Ishikawa (cell line): ENCODE measurements at regions not wholly inside any gene's neighbourhood (a gene's known extent, or its start where the extent isn't known, plus 50 kb on each side); places are given as distances from the start of the nearest gene placed in this dataset.

Experiments
- CEBPB ChIP-seq: IDR thresholded peaks from 2 replicates; pipeline ENCODE4 v1.6.1; 2012
- EGR1 ChIP-seq: IDR thresholded peaks from 2 replicates; pipeline ENCODE4 v1.6.1; 2012
- EP300 ChIP-seq: IDR thresholded peaks from 2 replicates; pipeline ENCODE4 v1.6.1; 2012; ENCODE audit warnings: borderline replicate concordance
- FOXM1 ChIP-seq: IDR thresholded peaks from 2 replicates; pipeline ENCODE4 v1.6.1; 2012; ENCODE audit warnings: low read depth, borderline replicate concordance
- NFIC ChIP-seq: IDR thresholded peaks from 2 replicates; pipeline ENCODE4 v1.6.1; 2012
- TAF1 ChIP-seq: IDR thresholded peaks from 2 replicates; pipeline ENCODE4 v1.6.1; 2012; ENCODE audit warnings: low read depth, mild to moderate bottlenecking
- TEAD4 ChIP-seq: IDR thresholded peaks from 2 replicates; pipeline ENCODE4 v1.6.1; 2012
- TF ChIP-seq, protein P1 (sequence below): IDR thresholded peaks from 2 replicates; pipeline ENCODE4 v1.6.1; 2012; ENCODE audit warnings: low read depth, mild to moderate bottlenecking
- TF ChIP-seq, protein P2 (sequence below): IDR thresholded peaks from 2 replicates; pipeline ENCODE4 v1.6.1; 2012

DNA sequence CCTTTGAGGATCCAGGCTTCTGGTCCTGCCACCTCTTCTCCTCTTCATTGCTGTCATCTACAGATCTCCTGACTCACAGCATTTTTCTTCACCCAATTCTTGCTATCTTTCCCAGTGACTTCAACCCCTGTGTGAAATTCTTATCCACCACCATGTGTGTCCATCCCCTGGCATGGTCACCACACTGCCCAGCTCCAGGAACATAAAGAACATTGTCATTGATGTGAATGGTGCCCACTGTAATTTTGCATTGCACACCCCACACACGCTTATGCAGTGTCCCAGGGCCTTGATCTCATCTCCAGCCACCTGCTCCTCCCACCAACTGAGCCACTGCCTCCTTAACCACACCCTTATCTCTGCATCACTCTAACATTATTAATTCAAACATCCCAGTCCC, 85.3 kb downstream of the C1D start:
- TF ChIP-seq EP300: no peak
- TF ChIP-seq TEAD4: no peak
- TF ChIP-seq, protein P1, sequence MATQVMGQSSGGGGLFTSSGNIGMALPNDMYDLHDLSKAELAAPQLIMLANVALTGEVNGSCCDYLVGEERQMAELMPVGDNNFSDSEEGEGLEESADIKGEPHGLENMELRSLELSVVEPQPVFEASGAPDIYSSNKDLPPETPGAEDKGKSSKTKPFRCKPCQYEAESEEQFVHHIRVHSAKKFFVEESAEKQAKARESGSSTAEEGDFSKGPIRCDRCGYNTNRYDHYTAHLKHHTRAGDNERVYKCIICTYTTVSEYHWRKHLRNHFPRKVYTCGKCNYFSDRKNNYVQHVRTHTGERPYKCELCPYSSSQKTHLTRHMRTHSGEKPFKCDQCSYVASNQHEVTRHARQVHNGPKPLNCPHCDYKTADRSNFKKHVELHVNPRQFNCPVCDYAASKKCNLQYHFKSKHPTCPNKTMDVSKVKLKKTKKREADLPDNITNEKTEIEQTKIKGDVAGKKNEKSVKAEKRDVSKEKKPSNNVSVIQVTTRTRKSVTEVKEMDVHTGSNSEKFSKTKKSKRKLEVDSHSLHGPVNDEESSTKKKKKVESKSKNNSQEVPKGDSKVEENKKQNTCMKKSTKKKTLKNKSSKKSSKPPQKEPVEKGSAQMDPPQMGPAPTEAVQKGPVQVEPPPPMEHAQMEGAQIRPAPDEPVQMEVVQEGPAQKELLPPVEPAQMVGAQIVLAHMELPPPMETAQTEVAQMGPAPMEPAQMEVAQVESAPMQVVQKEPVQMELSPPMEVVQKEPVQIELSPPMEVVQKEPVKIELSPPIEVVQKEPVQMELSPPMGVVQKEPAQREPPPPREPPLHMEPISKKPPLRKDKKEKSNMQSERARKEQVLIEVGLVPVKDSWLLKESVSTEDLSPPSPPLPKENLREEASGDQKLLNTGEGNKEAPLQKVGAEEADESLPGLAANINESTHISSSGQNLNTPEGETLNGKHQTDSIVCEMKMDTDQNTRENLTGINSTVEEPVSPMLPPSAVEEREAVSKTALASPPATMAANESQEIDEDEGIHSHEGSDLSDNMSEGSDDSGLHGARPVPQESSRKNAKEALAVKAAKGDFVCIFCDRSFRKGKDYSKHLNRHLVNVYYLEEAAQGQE: no peak
- TF ChIP-seq NFIC: no peak
- no peak for TF ChIP-seq TAF1
- TF ChIP-seq CEBPB: no peak
- TF ChIP-seq, protein P2, sequence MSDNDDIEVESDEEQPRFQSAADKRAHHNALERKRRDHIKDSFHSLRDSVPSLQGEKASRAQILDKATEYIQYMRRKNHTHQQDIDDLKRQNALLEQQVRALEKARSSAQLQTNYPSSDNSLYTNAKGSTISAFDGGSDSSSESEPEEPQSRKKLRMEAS: no peak
- no peak for TF ChIP-seq EGR1
- no peak for TF ChIP-seq FOXM1
